ENCODE measurements at regions not wholly inside any gene's neighbourhood (a gene's known extent, or its start where the extent isn't known, plus 50 kb on each side); places are given as distances from the start of the nearest gene placed in this dataset.

DNA sequence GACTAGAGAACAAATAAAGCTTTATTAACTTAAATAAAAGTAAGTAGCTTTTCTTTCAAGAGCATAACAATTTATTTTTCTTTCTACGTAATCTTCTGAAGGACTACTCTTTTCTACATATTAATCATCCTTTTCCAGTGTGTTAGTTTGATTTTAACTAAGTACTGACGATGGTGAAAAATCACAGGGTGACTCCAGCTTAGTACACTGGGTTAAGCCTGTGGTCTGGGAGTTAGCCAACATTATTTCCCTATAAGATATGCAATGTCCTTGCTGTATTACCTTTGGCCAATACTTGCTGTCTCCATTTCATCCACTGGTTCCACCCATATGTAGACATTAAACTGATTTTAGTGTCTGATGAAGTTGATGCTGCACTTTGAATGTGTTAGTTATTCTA is 508.6 kb upstream of the SUCLG2 start:
- no peaks in the 10 kb centered on the region for H3K4me1 ChIP-seq (replicated peaks in 1 of 2)
- no peak overlapping the region for H3K27ac ChIP-seq
- intact Hi-C loops (cut with DNase I): no loop called here
- no peaks in the 10 kb centered on the region for H3K36me3 ChIP-seq (replicated peaks in 1 of 2)
- no peak overlapping the region for H3K4me3 ChIP-seq
- 60 to 82% (median 76%) methylated on average over 2 of the region's 2 CpGs for WGBS, 4 donors
- H3K27me3 ChIP-seq: no peaks in the 10 kb centered on the region
- TF ChIP-seq POLR2A (IDR thresholded peaks at IDR 0.05) (no peak), CTCF (IDR thresholded peaks at IDR 0.05) (no peak)
- H3K9me3 ChIP-seq (replicated peaks in 1 of 3): no peaks in the 10 kb centered on the region
- no peak for DNase-seq

- H3K27me3 ChIP-seq: no peaks in the 10 kb centered on the region
- no peak overlapping the region for H3K27ac ChIP-seq
- no peak for TF ChIP-seq POLR2A (IDR thresholded peaks at IDR 0.05)
- no peaks in the 10 kb centered on the region for H3K4me1 ChIP-seq (replicated peaks in 1 of 2)
- H3K4me3 ChIP-seq: no peak overlapping the region
- H3K36me3 ChIP-seq (replicated peaks in 1 of 2): no peaks in the 10 kb centered on the region
- DNase-seq: no peak
- intact Hi-C loops (cut with DNase I): no loop called here
- H3K9me3 ChIP-seq (replicated peaks in 1 of 3): no peaks in the 10 kb centered on the region
These were observed 508.2 kb upstream of the SUCLG2 start for GRCh38 chr3:68162644-68163043.

DNA sequence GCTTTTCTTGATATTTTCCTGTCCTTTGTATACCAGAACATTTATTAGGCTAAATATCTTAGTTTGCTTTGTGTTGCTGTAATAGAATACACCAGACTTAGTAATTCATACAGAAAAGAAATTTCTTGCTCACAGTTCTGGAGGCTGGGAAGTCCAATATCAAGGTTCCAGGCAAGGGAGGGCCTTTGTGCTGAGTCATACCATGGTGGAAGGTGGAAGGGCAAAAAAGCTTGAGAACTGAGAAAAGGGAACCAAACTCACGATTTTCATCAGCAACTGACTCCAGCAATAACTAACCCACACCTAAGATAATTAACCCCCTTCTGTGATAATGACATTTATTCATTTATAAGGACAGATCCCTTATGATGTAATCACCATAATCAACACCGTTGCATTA is 496.9 kb upstream of the SUCLG2 start:
- Histone ChIP-seq H3K4me1 (replicated peaks in 1 of 2) (peaks cover 8 to 9% of the 10 kb centered on the region in 2 donors), H3K27me3 (no peaks in the 10 kb centered on the region), H3K27ac (no peak overlapping the region), H3K4me3 (no peak overlapping the region), H3K9me3 (replicated peaks in 1 of 3) (no peaks in the 10 kb centered on the region), H3K36me3 (replicated peaks in 1 of 2) (no peaks in the 10 kb centered on the region)
- intact Hi-C loops (cut with DNase I): no loop called here
- 72 to 83% (median 79%) methylated on average over 2 of the region's 2 CpGs for WGBS, 4 donors
- DNase-seq: no peak
- TF ChIP-seq CTCF (IDR thresholded peaks at IDR 0.05) (no peak), POLR2A (IDR thresholded peaks at IDR 0.05) (no peak)

- DNase-seq: no peak
- no peaks in the 10 kb centered on the region for H3K36me3 ChIP-seq (replicated peaks in 1 of 2)
- intact Hi-C loops (cut with DNase I): no loop called here
- no peaks in the 10 kb centered on the region for H3K27me3 ChIP-seq
- no peaks in the 10 kb centered on the region for H3K9me3 ChIP-seq (replicated peaks in 1 of 3)
- H3K27ac ChIP-seq: no peak overlapping the region
- H3K4me3 ChIP-seq: no peak overlapping the region
- no peak for TF ChIP-seq CTCF (IDR thresholded peaks at IDR 0.05)
- no peak for TF ChIP-seq POLR2A (IDR thresholded peaks at IDR 0.05)
- H3K4me1 ChIP-seq (replicated peaks in 1 of 2): peaks cover 3% of the 10 kb centered on the region in 2 donors
- WGBS, 4 donors: 81 to 87% (median 82%) methylated on average over 5 of the region's 5 CpGs
These were observed 494.0 kb upstream of the SUCLG2 start for GRCh38 chr3:68148447-68148846.

DNA sequence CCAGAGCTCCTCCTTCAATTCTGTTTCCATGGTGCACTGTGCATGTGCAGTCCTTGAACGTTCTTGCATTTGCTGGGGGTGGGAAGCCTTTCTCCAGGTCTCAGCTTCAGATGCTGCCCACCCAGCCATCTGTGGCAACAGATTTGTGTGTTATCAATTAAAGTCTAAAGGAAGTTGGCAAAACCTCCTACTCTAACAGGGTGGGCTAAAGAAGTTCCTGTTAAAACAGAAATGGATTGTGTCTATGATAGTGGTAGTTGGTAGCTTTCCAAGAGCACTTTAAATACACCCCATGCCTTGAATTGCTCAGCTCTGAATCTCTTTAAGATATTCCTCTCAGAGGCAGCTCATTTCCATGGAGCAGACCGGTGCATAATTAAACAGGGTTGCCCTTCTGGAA is 488.0 kb upstream of the SUCLG2 start:
- no peak for TF ChIP-seq CTCF (IDR thresholded peaks at IDR 0.05)
- TF ChIP-seq POLR2A (IDR thresholded peaks at IDR 0.05): no peak
- no peak overlapping the region for H3K27ac ChIP-seq
- DNase-seq: no peak
- H3K4me3 ChIP-seq: no peak overlapping the region
- no peaks in the 10 kb centered on the region for H3K27me3 ChIP-seq
- no peaks in the 10 kb centered on the region for H3K4me1 ChIP-seq (replicated peaks in 1 of 2)
- intact Hi-C loops (cut with DNase I): no loop called here
- WGBS, 4 donors: 59 to 71% (median 66%) methylated on average over 2 of the region's 2 CpGs
- H3K36me3 ChIP-seq (replicated peaks in 1 of 2): no peaks in the 10 kb centered on the region
- H3K9me3 ChIP-seq (replicated peaks in 1 of 3): no peaks in the 10 kb centered on the region
